HG02678 (cell line): ENCODE measurements at regions not wholly inside any gene's neighbourhood (a gene's known extent, or its start where the extent isn't known, plus 50 kb on each side); places are given as distances from the start of the nearest gene placed in this dataset.

Source experiments
- ATAC-seq: cut with Tn5 transposase; IDR thresholded peaks from one replicate; pipeline ENCODE4 v1.9.1; 2021; ENCODE audit warnings: mild to moderate bottlenecking, moderate library complexity; ENCODE audit not compliant: unreplicated experiment

DNA sequence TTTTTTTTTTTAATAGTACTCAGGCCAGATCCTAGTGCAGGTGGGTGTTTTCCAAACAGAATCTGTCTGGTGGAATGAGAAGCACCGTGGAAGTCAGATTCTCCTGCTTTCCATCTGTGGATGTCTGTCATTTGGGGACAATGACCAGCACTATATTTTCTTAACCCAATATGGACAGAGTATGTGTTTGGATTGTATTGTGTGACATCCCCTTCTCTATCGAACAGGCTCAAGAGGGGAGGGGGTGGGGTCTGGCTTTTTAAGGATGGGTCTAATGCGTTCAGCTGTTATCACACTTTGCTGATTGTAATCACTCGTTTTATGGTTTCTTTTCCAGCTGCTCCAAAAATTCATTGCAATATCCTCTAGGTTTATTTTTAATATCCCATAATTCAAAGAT, 197.5 kb upstream of the CEP162 start:
- ATAC-seq: no peak

DNA sequence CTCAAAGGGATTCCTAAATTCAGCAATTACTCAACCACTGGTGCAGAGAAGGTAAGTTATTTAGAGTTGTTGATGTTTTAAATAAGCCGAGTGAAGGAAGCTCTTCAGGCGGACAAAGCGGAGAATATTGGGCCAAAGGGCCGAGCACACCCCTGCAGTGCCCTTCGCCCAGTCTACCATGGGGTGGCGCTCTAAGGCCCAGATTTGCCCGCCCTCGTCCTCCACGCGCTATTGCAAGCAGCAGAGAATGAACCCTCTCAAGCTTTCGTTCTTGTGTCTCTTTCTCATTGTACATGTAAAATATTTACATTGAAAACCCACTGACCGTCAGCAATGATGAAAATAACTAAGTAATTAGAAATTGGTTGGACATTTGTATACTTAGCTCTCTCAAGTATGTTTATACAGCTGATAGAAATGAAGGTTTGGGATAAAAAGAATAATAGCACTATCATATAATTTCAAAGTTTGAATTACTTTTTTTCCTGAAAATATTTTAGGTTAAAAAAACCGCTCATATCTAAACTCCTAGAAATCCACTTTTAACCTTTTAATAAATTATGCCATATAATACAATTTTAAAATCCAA, 195.0 kb upstream of the CEP162 start:
- ATAC-seq: peak; percentile 72

DNA sequence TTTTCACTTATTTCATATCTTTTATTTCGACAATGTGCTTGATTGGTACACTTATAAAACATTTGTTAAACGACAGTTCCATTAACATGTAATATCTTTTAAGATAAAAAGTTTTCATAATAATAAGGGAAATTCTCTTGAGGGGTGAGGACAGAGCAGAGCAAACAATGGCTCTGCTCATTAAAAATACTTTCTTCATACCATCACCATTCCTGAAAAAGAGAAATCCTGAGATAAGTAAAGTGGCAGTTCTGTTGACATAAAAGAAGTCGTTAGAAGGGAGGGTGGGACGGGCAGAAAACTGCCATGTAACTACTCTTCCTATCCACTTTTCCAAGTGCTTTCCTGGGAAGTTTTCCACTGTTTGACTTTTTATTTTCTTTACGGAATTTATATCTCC, 193.6 kb upstream of the CEP162 start:
- no peak for ATAC-seq

DNA sequence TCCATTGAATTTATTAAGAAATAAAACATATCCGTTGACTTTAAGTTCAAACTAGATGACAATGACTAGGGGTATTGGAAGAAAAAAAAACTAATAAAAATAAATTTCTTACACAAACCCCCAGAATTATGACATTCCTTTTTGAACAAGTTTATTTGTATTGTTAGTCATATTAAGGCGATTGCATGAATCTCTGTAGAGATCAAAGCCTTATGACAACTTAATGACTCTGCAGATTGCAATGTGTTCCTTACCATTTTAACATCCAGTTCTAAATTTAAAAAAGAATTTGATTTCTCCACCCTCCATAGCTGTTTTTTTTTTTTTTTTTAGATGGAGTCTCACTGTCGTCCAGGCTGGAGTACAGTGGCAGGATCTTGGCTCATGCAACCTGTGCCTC, 189.8 kb upstream of the CEP162 start:
- ATAC-seq: no peak

DNA sequence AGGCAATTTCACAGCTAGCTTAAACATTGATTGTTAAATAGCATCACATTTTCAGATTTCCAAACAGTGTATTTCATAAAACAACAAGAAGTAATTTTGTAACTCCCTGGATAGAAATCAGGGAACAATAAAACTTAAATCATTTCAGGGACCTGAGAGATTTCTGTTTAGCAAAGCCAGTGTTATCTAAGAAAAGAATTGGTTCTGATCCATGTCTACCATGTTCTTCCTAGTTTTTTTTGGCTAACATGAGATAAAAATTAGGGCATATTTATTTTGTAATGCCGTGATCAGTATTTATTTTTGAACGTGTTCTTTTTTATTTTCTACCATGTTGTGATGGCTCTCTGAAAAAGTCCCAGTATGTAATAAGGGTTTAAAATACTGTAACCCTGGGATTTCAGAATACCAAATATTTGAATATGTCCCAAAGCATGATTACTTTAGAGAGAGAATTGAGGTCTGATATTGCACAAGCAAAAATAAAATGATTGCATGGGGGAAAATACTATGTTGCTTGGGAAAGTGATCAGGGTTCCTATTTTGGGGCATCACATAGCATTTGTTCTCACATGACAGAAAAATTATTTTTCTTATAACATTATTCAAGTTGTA, 188.7 kb upstream of the CEP162 start:
- ATAC-seq: no peak

DNA sequence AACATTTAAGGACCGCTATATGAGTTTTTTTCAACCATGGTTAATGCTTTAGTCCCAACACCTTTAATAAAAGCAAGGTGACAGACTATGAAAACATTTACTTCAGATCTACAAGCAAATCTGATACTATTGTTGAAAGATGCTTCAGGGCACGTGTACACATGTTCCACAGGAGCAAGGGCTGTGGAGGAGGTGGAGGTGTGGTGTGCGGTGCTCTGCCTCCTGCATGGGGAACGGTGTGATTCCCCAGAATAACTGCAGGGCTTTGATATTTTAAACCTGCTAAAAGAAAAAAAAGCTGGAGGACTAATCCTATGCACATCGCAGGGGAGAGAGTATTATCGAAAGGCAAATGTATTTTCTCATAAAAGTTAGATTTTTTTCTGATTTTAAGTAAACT, 188.1 kb upstream of the CEP162 start:
- ATAC-seq: no peak

DNA sequence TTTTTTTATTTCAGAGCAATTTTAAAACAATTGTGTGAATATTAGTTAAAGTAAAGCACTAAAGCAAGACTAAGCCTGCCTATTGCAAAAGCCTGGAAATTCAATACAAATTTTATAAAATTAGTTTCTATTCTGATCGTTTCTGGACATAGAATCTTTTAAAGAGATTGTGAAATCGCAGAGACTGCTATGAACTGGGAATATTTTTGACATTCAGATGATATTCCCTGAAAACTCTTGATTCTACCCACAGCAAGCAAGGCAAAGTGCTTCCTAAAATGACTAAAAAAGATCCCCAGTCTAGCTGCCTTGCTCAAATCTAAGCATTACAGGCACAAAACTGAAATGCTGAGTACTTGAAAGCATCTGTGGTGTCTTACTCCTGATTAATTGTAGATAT, 187.6 kb upstream of the CEP162 start:
- no peak for ATAC-seq

DNA sequence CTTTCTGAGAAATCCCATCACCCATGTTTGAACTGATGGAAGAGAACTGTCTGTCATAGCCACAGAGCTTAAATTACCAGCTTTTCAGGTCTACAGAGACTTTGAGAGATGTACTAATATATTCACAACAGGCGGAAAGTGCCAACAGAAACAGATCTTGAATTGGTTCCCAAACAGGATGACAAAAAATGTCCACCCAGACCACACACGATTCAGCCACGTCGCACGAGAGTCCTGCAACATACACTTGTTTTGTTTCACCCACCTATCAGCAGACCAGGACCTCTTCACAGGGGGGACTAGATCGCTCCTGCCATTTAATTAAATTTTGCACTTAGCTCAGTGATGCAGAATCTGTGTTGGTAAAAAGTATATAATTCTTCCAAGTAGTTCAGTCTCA, 187.1 kb upstream of the CEP162 start:
- ATAC-seq: no peak

DNA sequence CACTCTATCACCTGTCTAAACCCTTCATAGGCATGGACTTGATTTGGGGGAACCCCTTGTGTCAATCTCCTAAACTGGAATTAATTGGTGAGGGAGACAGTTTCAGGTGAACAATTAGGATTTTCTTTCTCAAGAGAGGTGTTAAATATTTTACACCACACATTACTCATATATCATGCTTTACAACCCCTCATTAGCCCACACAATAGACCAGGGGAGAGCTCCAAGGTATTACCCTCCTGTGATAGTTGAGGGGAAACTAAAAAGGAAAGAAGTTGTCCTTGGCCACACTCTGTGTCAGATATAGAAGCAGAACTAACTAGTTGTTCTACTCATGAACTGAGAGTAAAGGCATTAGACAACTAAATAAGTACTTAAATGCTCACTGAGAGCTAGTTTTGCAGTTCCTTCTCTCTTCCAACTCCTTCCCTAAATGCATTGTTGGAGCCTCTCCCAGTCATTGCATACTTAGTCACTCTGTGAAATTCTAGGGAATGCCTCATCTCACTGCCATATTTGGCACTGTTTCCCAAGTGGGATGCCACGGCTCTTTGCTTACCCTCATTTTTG, 183.7 kb upstream of the CEP162 start:
- no peak for ATAC-seq

DNA sequence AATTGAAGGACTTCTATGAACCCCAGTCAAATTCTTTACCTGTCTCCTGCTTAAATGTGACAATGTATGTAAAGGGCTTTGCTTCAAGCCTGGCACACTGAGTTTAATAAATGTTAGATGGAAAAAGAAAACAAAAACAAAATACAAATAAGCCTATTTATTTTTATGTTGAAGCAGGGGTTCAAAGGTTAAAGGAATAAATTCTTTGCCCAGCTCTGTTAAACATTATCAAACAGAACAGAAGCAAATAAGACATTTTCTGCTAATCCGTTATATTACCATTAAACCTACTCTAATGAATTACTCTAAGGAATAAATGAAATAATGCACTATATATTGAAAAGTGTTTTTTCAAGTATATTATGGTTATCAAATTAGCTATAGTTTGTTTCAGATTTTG, 182.5 kb upstream of the CEP162 start:
- ATAC-seq: no peak

DNA sequence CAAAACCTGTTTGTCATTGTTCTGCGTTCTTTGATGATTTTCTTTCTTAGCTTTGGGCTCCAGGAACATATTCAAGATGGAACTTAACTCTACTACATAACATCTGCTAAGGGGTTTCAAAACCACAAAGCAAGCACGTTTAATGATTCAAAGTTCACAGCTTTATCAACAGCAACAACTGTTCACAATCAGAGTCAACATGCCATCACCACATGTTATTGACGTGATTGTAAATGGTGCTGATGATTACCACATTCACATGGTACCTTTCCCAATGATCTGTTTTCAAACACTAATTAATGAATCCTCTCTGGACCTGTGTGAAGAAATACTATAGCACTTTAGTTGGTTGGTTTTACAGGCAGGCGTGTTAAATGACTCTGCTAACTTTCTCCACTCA, 180.6 kb upstream of the CEP162 start:
- no peak for ATAC-seq

DNA sequence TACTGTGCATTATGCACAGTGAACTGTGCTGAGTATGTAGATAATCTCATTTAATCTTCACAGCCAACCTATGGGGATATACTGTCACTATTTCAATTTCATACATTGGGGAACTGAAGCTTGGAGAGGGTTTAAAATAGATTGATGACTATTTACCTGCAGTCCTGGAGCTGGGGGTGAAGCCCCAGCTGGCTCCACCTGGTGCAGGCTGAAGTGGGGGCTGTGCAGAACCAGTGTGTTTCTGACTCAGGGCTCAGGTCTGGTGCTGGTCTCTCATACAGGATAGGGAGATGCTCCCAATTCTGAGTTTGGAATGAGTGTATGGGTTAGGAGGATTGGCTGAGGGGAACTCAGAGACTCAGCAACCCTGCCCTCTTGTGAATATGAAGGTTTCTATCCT, 176.1 kb upstream of the CEP162 start:
- no peak for ATAC-seq

DNA sequence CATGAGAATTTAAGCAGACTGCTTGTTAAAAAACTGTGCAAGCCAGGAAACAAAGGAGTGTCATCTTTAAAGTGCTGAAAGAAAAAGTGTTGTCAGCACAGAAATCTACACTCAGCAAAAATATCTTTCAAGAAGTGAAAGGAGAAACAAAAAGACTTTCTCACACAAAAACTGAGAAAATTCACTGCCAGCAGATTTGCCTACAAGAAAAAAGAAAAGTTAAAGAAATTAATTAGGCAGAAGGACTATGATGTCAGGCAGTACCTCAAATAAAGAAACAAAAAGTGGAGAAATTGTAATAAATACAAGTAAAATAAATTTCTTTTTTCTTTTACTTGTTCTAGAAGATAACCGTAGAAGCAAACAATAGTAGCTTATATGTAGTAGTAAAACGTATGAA, 171.6 kb upstream of the CEP162 start:
- no peak for ATAC-seq

DNA sequence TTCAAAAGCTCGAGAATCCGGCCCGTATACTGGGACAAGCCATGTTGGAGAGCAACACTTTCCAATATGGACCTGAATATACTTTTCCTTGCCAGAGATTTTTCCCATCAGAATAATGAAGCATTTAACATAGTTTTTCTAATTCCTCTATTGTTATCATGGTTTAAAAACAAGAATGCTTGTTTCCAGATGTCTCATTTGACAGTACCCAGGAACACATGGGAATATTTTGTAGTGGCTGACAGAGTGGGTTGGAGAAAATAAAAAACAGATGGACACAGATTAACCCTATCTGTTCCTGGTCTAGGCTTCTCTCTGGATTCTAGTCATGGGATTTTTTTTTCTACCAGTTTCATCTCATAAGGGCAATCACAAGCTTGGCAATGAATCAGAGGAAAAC, 164.8 kb upstream of the CEP162 start:
- ATAC-seq: no peak

DNA sequence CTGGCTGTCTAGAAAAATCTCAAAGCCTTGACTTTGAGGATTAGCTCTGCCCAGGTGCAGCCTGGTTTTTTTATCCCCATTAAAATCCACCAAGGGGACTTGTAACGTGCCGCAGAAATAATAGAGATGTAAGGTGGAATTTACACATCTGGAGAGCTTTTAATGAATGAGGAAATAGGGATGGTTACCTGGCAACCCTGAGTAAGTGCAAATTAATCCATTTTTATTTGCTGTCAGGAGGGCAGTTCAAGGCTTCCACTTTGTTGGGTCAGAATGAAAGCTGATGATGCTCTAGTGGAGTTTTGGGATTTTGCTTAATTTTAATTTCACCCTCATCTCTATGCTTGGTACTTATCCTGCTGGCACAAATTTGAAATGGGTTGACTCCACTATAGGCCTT, 163.4 kb upstream of the CEP162 start:
- no peak for ATAC-seq

DNA sequence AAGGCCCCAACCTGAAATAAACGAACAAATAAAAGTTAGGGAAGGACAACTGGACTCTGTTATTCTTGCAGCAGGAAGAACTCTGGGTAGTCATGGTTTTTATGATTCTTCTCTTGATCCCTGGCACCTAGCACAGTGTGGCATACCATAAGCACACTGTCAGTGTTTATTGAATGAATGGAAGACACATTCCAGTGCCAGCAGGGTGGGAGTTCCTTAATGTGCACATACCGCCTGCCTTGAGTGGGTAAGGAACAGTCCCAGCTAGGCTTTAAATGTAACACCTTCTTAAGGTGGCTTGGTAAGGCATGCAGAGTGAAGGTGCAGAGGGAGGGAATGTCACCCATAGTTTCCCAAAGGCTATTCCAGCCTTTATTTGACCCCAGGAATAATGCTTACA, 162.9 kb upstream of the CEP162 start:
- ATAC-seq: no peak

DNA sequence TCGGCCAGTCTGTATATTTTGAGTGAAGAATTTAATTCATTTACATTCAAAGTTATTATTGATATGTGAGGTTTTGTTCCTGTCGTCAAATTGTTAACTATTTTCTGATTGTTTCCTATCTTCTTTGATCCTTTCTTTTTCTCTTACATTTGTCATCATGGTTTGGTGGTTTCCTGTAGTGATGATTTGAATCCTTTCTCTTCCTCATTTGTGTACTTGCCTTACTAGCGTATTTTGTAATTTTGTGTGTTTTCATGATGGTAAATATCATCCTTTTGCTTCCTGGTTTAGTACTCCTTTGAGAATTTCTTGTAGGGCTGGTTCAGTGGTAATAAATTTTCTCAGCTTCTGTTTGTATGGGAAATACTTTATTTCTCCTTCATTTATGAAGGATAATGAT, 151.7 kb upstream of the CEP162 start:
- ATAC-seq: no peak

DNA sequence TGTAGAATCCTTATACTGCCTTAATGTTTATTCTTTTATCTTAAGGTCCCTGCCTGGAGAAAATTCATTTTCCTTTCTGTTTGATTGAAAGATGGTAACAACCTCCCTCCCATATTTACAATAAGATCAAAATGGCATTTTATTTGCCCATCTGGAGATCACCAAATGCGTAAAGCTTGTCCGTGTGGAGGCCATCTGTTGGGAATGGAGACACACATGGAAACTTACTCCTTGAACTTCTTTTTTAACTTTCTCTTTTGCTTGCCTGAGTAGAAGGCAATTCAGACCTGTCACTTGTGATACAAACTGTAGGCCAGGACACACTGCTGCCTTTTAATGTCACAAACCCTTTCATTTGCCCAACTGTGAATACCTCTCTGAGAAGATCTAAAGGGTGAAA, 144.8 kb upstream of the CEP162 start:
- no peak for ATAC-seq

DNA sequence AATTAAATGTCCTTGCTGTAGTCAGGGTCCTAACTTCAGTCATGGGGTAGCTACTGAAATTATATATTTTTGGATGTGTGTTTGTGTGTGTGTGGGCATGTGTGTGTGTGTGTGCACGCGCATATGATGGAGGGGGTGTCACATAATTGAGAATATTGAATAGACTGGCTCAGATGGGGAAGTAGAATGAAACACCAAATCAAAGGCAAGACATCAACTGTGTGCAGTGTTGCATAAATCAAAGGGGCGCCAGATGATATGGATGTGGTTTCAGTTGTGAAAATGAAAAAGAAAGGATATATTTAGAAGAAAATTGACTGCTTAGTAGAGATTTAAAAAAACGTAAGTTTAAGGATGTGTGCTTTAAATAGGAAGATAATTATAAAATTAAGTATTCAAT, 144.2 kb upstream of the CEP162 start:
- no peak for ATAC-seq

DNA sequence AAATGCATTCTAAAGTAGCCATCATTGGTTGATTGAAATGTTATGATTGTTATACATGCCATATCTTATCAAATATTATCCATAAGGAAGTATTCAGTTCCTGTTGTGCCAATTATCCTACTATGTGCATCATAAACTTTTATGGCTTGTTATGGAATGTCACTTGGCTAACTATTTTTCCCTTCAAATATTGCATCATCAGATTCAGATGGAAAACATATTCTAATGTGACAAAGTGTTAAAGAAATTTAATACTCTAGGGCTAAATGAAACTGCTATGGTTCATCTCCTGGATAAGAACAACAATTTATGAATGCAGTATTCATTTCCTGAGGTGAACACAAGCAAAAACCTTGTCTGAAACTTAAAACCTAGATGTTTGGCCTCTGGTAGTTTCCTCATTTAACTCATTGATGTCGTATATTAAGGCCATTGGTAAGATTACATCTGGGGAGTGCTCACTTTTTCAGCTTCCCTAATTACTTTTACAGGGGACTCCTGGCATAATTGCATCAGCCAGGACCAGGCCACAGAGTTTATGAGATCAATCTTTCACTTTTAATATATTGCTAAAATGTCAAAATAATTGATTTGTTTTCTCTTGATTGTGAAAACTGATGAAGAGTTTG, 134.9 kb upstream of the CEP162 start:
- ATAC-seq: no peak

DNA sequence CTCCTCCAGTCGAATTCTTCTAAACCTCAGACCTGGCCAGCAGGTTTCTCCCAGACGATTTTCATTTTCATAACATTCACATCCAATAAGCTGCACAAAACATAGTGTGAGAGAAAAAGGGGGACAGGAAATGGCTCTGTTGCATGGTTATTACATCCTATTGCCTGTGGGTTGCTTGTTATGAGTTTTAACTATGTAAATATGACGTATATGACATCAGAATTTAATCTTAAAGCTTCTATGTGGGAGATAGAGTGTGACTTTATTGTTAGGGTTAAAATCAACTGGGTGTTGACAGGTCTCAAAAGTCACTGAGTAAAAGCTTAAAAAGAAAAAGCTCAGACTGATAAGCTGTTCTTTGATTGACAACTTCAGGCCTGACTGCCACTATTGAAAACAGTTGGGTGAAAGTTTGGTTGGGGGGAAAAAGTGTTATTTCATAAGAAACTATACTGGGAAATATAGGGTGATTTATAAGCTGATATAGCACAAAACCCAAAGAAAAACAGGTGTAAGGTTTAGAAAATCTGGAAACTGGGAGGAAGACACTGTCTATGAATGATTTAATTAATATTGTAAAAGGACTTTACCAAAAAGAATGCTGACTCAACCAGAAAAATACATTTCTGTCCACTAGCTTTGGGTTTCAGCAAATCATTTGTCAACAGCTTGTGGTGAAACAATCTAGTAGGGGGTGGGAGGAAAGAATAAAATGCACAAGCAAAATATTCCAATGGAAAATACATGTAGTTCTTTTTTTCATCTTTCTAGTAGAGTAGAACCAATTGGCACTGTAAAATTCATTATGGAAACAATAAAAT, 134.1 kb upstream of the CEP162 start:
- ATAC-seq: no peak

DNA sequence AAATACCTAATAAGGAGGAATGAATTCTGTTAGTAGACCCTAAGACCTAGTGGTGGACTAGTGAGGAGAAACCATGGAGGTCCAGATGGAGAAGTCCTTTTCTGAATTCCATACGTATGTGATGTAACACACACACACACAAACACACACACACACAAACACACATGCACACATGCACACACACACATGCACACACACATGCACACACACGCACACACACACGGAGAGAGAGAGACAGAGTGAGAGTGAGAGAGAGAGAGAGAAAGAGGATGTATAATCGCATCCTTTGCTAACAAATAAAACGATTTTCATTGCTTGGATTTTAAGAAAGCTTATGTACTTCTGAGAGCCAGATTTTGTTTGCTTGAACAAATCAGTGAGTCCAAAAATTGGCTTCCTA, 132.6 kb upstream of the CEP162 start:
- no peak for ATAC-seq
